Endodermal cell (in vitro differentiated cells): ENCODE measurements at regions not wholly inside any gene's neighbourhood (a gene's known extent, or its start where the extent isn't known, plus 50 kb on each side); places are given as distances from the start of the nearest gene placed in this dataset.
"Not testable (repeated sequence)": the region's sequence is repeated elsewhere in the genome, so short reads cannot be mapped to it uniquely, and the experiment has no call there.

Experiments used
- DNase-seq: peaks from one replicate; pipeline ENCODE4 v3.0.0-alpha.2; 2017
- H3K27ac ChIP-seq: 2 replicates; pipeline ENCODE4 v1.5.1; 2013; ENCODE audit warnings: mild to moderate bottlenecking, low read depth, low read length, moderate library complexity
- H3K27me3 ChIP-seq: 2 replicates; pipeline ENCODE4 v1.6.1; 2013; ENCODE audit warnings: mild to moderate bottlenecking, low read length, moderate library complexity; ENCODE audit not compliant: insufficient read depth, control insufficient read depth, poor library complexity, severe bottlenecking
- H3K36me3 ChIP-seq: 2 replicates; pipeline ENCODE4 v1.7.0; 2013; ENCODE audit warnings: mild to moderate bottlenecking, low read length, moderate library complexity; ENCODE audit not compliant: control insufficient read depth, insufficient read depth
- H3K4me1 ChIP-seq: one replicate; pipeline ENCODE4 v1.7.0; 2013; ENCODE audit warnings: low read length; ENCODE audit not compliant: control insufficient read depth, insufficient read depth
- H3K4me3 ChIP-seq: 2 replicates; pipeline ENCODE4 v1.5.1; 2013; ENCODE audit warnings: mild to moderate bottlenecking, low read length, moderate library complexity
- H3K9ac ChIP-seq: 2 replicates; pipeline ENCODE4 v1.6.1; 2013; ENCODE audit warnings: mild to moderate bottlenecking, low read length, moderate library complexity; ENCODE audit not compliant: poor library complexity, severe bottlenecking; ENCODE audit errors: extremely low read depth
- H3K9me3 ChIP-seq: 2 replicates; pipeline ENCODE4 v1.6.1; 2013; ENCODE audit warnings: mild to moderate bottlenecking, low read length, moderate library complexity; ENCODE audit not compliant: control insufficient read depth
- H3K27ac Mint-ChIP-seq: 2 replicates; pipeline ENCODE4 v1.8.0; 2020; ENCODE audit warnings: mixed read lengths
- H3K27me3 Mint-ChIP-seq: 2 replicates; pipeline ENCODE4 v1.8.0; 2021; ENCODE audit warnings: mild to moderate bottlenecking, mixed read lengths; ENCODE audit not compliant: insufficient read depth
- H3K36me3 Mint-ChIP-seq: 2 replicates; pipeline ENCODE4 v1.8.0; 2020; ENCODE audit warnings: low read depth, mixed read lengths
- H3K4me1 Mint-ChIP-seq: 2 replicates; pipeline ENCODE4 v1.8.0; 2020; ENCODE audit warnings: mixed read lengths
- H3K4me3 Mint-ChIP-seq: 2 replicates; pipeline ENCODE4 v1.8.0; 2020; ENCODE audit warnings: mild to moderate bottlenecking, moderate library complexity, mixed read lengths
- H3K9me3 Mint-ChIP-seq: 2 replicates; pipeline ENCODE4 v1.8.0; 2020; ENCODE audit warnings: mild to moderate bottlenecking, mixed read lengths
- CTCF ChIP-seq: fragments of 200-600 bp; sonication (generic); conservative IDR thresholded peaks from 2 replicates; pipeline ENCODE4 v1.5.0; 2021; ENCODE audit warnings: antibody characterized with exemption, mild to moderate bottlenecking
- WGBS, 2 experiments: methylation state at CpG; one replicate each; pipeline versions ENCODE4 v1.1.5 to v1.1.7; 2013; ENCODE audit warnings: missing lambda C conversion rate in 2 of 2, mixed read lengths in 1 of 2; ENCODE audit not compliant: insufficient coverage in 1 of 2, insufficient read length in 1 of 2; 5-methylcytosine and 5-hydroxymethylcytosine counted together

- Histone ChIP-seq H3K27ac (no peak overlapping the region), H3K4me1 (no peaks in the 10 kb centered on the region), H3K36me3 (no peaks in the 10 kb centered on the region), H3K9me3 (no peaks in the 10 kb centered on the region), H3K4me3 (no peak overlapping the region), H3K27me3 (no peaks in the 10 kb centered on the region), H3K9ac (no peak overlapping the region)
- no peak for TF ChIP-seq CTCF
- H3K9me3 Mint-ChIP-seq: no peaks in the 10 kb centered on the region
- H3K4me1 Mint-ChIP-seq: peaks cover 12% of the 10 kb centered on the region
- DNase-seq: no peak
- WGBS, 2 experiments: no CpG with 5 or more reads among the region's 1 CpG
- H3K27me3 Mint-ChIP-seq: no peaks in the 10 kb centered on the region
- H3K4me3 Mint-ChIP-seq: no peak overlapping the region
- H3K36me3 Mint-ChIP-seq: no peaks in the 10 kb centered on the region
- no peak overlapping the region for H3K27ac Mint-ChIP-seq
These were observed 167.4 kb upstream of the COL11A1 start for GRCh38 chr1:103275725-103276124.

GRCh38 chr1:103274886-103275285 lies 166.6 kb upstream of the COL11A1 start:
- Histone ChIP-seq H3K9ac (no peak overlapping the region), H3K4me3 (no peak overlapping the region), H3K36me3 (no peaks in the 10 kb centered on the region), H3K9me3 (no peaks in the 10 kb centered on the region), H3K4me1 (no peaks in the 10 kb centered on the region), H3K27me3 (no peaks in the 10 kb centered on the region), H3K27ac (no peak overlapping the region)
- no peak overlapping the region for H3K27ac Mint-ChIP-seq
- no peaks in the 10 kb centered on the region for H3K27me3 Mint-ChIP-seq
- H3K4me3 Mint-ChIP-seq: no peak overlapping the region
- DNase-seq: no peak
- H3K36me3 Mint-ChIP-seq: no peaks in the 10 kb centered on the region
- TF ChIP-seq CTCF: no peak
- no peaks in the 10 kb centered on the region for H3K9me3 Mint-ChIP-seq
- H3K4me1 Mint-ChIP-seq: peaks cover 12% of the 10 kb centered on the region

GRCh38 chr1:103273106-103273505 lies 164.8 kb upstream of the COL11A1 start:
- DNase-seq: no peak
- no peaks in the 10 kb centered on the region for H3K4me1 ChIP-seq
- H3K9me3 ChIP-seq: no peaks in the 10 kb centered on the region
- TF ChIP-seq CTCF: no peak
- H3K27me3 Mint-ChIP-seq: no peaks in the 10 kb centered on the region
- no peak overlapping the region for H3K4me3 ChIP-seq
- H3K4me3 Mint-ChIP-seq: no peak overlapping the region
- H3K36me3 ChIP-seq: no peaks in the 10 kb centered on the region
- no peak overlapping the region for H3K27ac Mint-ChIP-seq
- peaks cover 13% of the 10 kb centered on the region for H3K4me1 Mint-ChIP-seq
- H3K27ac ChIP-seq: no peak overlapping the region
- no peak overlapping the region for H3K9ac ChIP-seq
- no peaks in the 10 kb centered on the region for H3K36me3 Mint-ChIP-seq
- no peaks in the 10 kb centered on the region for H3K27me3 ChIP-seq
- WGBS, 2 experiments: 60% methylated on average over 2 of the region's 3 CpGs; no CpG with 5 or more reads in 1 of the 2 experiments
- H3K9me3 Mint-ChIP-seq: no peaks in the 10 kb centered on the region

GRCh38 chr1:103271471-103271870 lies 163.1 kb upstream of the COL11A1 start:
- not testable (repeated sequence) for H3K4me3 Mint-ChIP-seq, H3K9ac ChIP-seq, H3K36me3 Mint-ChIP-seq, H3K4me1 ChIP-seq, H3K9me3 Mint-ChIP-seq, H3K36me3 ChIP-seq, H3K27ac Mint-ChIP-seq, H3K27me3 Mint-ChIP-seq, H3K27me3 ChIP-seq, H3K27ac ChIP-seq, H3K9me3 ChIP-seq, DNase-seq, H3K4me3 ChIP-seq
- WGBS, 2 experiments: 86 to 100% methylated on average over 1 of the region's 1 CpG
- H3K4me1 Mint-ChIP-seq: peaks cover 17% of the 10 kb centered on the region
